ENCODE measurements at regions not wholly inside any gene's neighbourhood (a gene's known extent, or its start where the extent isn't known, plus 50 kb on each side); places are given as distances from the start of the nearest gene placed in this dataset.

GRCh38 chr1:38600286-38600685 is 259.3 kb downstream of the RRAGC start:
- TF ChIP-seq CHD2 (IDR thresholded peaks at IDR 0.05; ENCODE audit: low read depth, low read length) (no peak), ZBTB2 (IDR thresholded peaks at IDR 0.05) (no peak), REST (IDR thresholded peaks at IDR 0.05; ENCODE audit: borderline replicate concordance) (no peak), REST (CRISPR knock-in tag; IDR thresholded peaks at IDR 0.05; ENCODE audit: low read depth) (no peak), GABPA (tag; conservative IDR thresholded peaks at IDR 0.05; ENCODE audit: low read depth) (no peak), CTCF (IDR thresholded peaks at IDR 0.05 in 2 of 3, conservative IDR thresholded peaks at IDR 0.05 in 1 of 3; ENCODE audit: insufficient read depth in 2 of 3, low read depth in 1 of 3, low read length in 3 of 3) (no peak), HMGXB4 (CRISPR knock-in tag; IDR thresholded peaks at IDR 0.05) (no peak), TRIM24 (IDR thresholded peaks at IDR 0.05) (no peak), BRD4 (IDR thresholded peaks at IDR 0.05) (no peak), POLR2A (conservative IDR thresholded peaks at IDR 0.05) (no peak), JUN (IDR thresholded peaks at IDR 0.05; ENCODE audit: borderline replicate concordance, low read depth, low read length) (no peak), JUN (CRISPR knock-in tag; IDR thresholded peaks at IDR 0.05; ENCODE audit: borderline replicate concordance) (no peak), ATF6 (CRISPR knock-in tag; IDR thresholded peaks at IDR 0.05) (no peak), RAD21 (CRISPR knock-in tag; conservative IDR thresholded peaks at IDR 0.05 in 1 of 2, IDR thresholded peaks at IDR 0.05 in 1 of 2) (no peak), ZNF785 (CRISPR knock-in tag; IDR thresholded peaks at IDR 0.05) (no peak)

Measured in K562 (cell line).